Stimulated activated CD8-positive, alpha-beta memory T cell treated with anti-CD3 and anti-CD28 coated beads, Interleukin-12 subunit alpha, Interleukin-12 subunit beta, amount 100 ng/mL, for 1 hour (primary cell): ENCODE measurements at regions not wholly inside any gene's neighbourhood (a gene's known extent, or its start where the extent isn't known, plus 50 kb on each side); places are given as distances from the start of the nearest gene placed in this dataset.
"Not testable (repeated sequence)": the region's sequence is repeated elsewhere in the genome, so short reads cannot be mapped to it uniquely, and the experiment has no call there.

Experiments
- DNase-seq: peaks from one replicate; pipeline ENCODE4 v3.0.0-alpha.2; 2020; ENCODE audit warnings: low read depth

- not testable (repeated sequence) for DNase-seq
Measured at GRCh38 chr2:234693191-234693590, 196.3 kb upstream of the ARL4C start.

- DNase-seq = no peak
Measured at GRCh38 chr2:234691968-234692955, 195.4 kb upstream of the ARL4C start.

GRCh38 chr2:234691214-234691575 is 194.3 kb upstream of the ARL4C start:
- DNase-seq = no peak

- DNase-seq = no peak
Measured at GRCh38 chr2:234690569-234691213, 193.8 kb upstream of the ARL4C start.

GRCh38 chr2:234689911-234690379 is 193.1 kb upstream of the ARL4C start:
- DNase-seq = no peak

GRCh38 chr2:234687718-234688475 is 191.0 kb upstream of the ARL4C start:
- no peak for DNase-seq

- no peak for DNase-seq
Measured at GRCh38 chr2:234686088-234686890, 189.4 kb upstream of the ARL4C start.

- no peak for DNase-seq
Measured at GRCh38 chr2:234684466-234684865, 187.6 kb upstream of the ARL4C start.

GRCh38 chr2:234683950-234684349 is 187.1 kb upstream of the ARL4C start:
- DNase-seq = no peak

- DNase-seq = no peak
Measured at GRCh38 chr2:234682492-234683228, 185.8 kb upstream of the ARL4C start.

GRCh38 chr2:234680688-234681619 is 184.1 kb upstream of the ARL4C start:
- no peak for DNase-seq

- DNase-seq = no peak
Measured at GRCh38 chr2:234679741-234680687, 183.1 kb upstream of the ARL4C start.

- no peak for DNase-seq
Measured at GRCh38 chr2:234679301-234679740, 182.4 kb upstream of the ARL4C start.

GRCh38 chr2:234678711-234679110 is 181.8 kb upstream of the ARL4C start:
- DNase-seq = no peak

GRCh38 chr2:234677758-234678538 is 181.1 kb upstream of the ARL4C start:
- no peak for DNase-seq

- DNase-seq = no peak
Measured at GRCh38 chr2:234676783-234677450, 180.0 kb upstream of the ARL4C start.
